HepG2 (cell line): ENCODE measurements at regions not wholly inside any gene's neighbourhood (a gene's known extent, or its start where the extent isn't known, plus 50 kb on each side); places are given as distances from the start of the nearest gene placed in this dataset.

ENCODE experiments used
- ATAC-seq: fragments of 200-7000 bp; cut with Tn5 transposase; 3 replicates; pipeline ENCODE4 v1.9.1; 2020; ENCODE audit warnings: mild to moderate bottlenecking, moderate library complexity
- BruUV-seq: library from RNA; stranded (reverse); fragments of 400-500 nt; replicated peaks from 2 replicates; lab custom pipeline; 2021; lab: Mats Ljungman, UMichigan
- CTCF ChIA-PET: fragments of 300-600 bp; formaldehyde crosslinking; extraction: SDS; loops from one replicate; lab custom pipeline; 2021; ENCODE audit warnings: low total read pairs, inconsistent platforms, low intra/inter-chr PET ratio; lab: Yijun Ruan, JAX
- POLR2A ChIA-PET: fragments of 350-600 bp; sonication (Branson Sonifier 250); formaldehyde crosslinking; loops from one replicate; lab custom pipeline; 2020; ENCODE audit warnings: antibody characterized with exemption, inconsistent platforms; lab: Yijun Ruan, JAX
- DNase-seq: peaks from one replicate; pipeline ENCODE4 v3.0.0-alpha.2; 2015; ENCODE audit warnings: low spot score
- FAIRE-seq: peaks from 3 replicates; lab custom pipeline; 2011; peaks lifted over from hg19 to GRCh38; lab: Jason Lieb, UNC
- H2AFZ ChIP-seq: one replicate; pipeline ENCODE4 v1.6.1; 2011; ENCODE audit warnings: low read length, inconsistent platforms
- H3K27ac ChIP-seq: fragments of 300-600 bp; 3 replicates; pipeline ENCODE4 v1.8.0; 2011; ENCODE audit warnings: mixed run types, mild to moderate bottlenecking, mixed read lengths, low read length, inconsistent platforms; ENCODE audit not compliant: insufficient read depth; ENCODE audit errors: extremely low read length
- H3K27me3 ChIP-seq, 2 experiments: fragments of 200-600 bp in 1 of 2; 2 replicates in 1 of 2; 3 replicates in 1 of 2; pipeline versions ENCODE4 v1.6.0 to v1.8.0; 2011; ENCODE audit warnings: low read length in 2 of 2, mild to moderate bottlenecking in 2 of 2, moderate library complexity in 2 of 2, inconsistent platforms in 1 of 2; ENCODE audit not compliant: insufficient read depth in 2 of 2, control insufficient read depth in 1 of 2
- H3K36me3 ChIP-seq, 2 experiments: fragments of 200-600 bp in 1 of 2; replicated peaks in 1 of 2; 2 replicates in 1 of 2; 3 replicates in 1 of 2; pipeline versions ENCODE4 v1.5.1 to v1.8.0; 2011; ENCODE audit warnings: low read length in 2 of 2, inconsistent platforms in 1 of 2; ENCODE audit not compliant: insufficient read depth in 2 of 2, control insufficient read depth in 1 of 2
- H3K4me1 ChIP-seq: 2 replicates; pipeline ENCODE4 v1.5.1; 2012; ENCODE audit warnings: low read length, inconsistent platforms; ENCODE audit not compliant: insufficient read depth
- H3K4me2 ChIP-seq: 2 replicates; pipeline ENCODE4 v1.6.0; 2011; ENCODE audit warnings: low read depth, low read length, inconsistent platforms
- H3K4me3 ChIP-seq, 3 experiments: fragments of 200-600 bp in 1 of 3; sonication (generic), shearing (Covaris generic) in 1 of 3; replicated peaks in 1 of 3; 2 replicates each; pipeline ENCODE4 v1.5.1; 2011 to 2016; ENCODE audit warnings: low read length in 3 of 3, inconsistent platforms in 2 of 3, low read depth in 2 of 3, mild to moderate bottlenecking in 2 of 3, control low read depth in 1 of 3, mixed read lengths in 1 of 3; ENCODE audit not compliant: insufficient read depth in 1 of 3
- H3K79me2 ChIP-seq: one replicate; pipeline ENCODE4 v1.6.1; 2011; ENCODE audit warnings: low read length, inconsistent platforms; ENCODE audit not compliant: insufficient read depth
- H3K9ac ChIP-seq: 2 replicates; pipeline ENCODE4 v1.6.0; 2011; ENCODE audit warnings: mild to moderate bottlenecking, low read depth, low read length, inconsistent platforms; ENCODE audit not compliant: insufficient read depth
- H3K9me3 ChIP-seq: 2 replicates; pipeline ENCODE4 v1.5.1; 2012; ENCODE audit warnings: mild to moderate bottlenecking, low read length
- H4K20me1 ChIP-seq: 2 replicates; pipeline ENCODE4 v1.6.0; 2011; ENCODE audit warnings: inconsistent platforms, mild to moderate bottlenecking, low read length, moderate library complexity; ENCODE audit not compliant: insufficient read depth
- ARNT ChIP-seq: fragments of 450-650 bp; IDR thresholded peaks from 2 replicates; pipeline ENCODE4 v1.6.1; 2017
- ATF2 ChIP-seq: sonication (generic); formaldehyde crosslinking; IDR thresholded peaks from 2 replicates; pipeline ENCODE4 v1.4.0; 2020; ENCODE audit warnings: missing genetic modification reagents
- BHLHE40 ChIP-seq: IDR thresholded peaks from 2 replicates; pipeline ENCODE4 v1.6.1; 2011; ENCODE audit warnings: low read length, improper control_type of control experiment
- CCAR2 ChIP-seq: fragments of 200-400 bp; formaldehyde crosslinking; optimal IDR thresholded peaks from 2 replicates; pipeline ENCODE3; 2018; ENCODE audit warnings: low read depth, mild to moderate bottlenecking, low read length, moderate library complexity
- DNMT3B ChIP-seq: conservative IDR thresholded peaks from 2 replicates; pipeline ENCODE4 v1.6.1; 2016; ENCODE audit warnings: missing biosample characterization, control low read depth
- JARID2 ChIP-seq: sonication (generic); formaldehyde crosslinking; IDR thresholded peaks from 2 replicates; pipeline ENCODE4 v1.8.1; 2023; ENCODE audit warnings: missing genetic modification reagents, inconsistent platforms; ENCODE audit not compliant: insufficient replicate concordance
- JDP2 ChIP-seq: sonication (generic); formaldehyde crosslinking; IDR thresholded peaks from 2 replicates; pipeline ENCODE4 v1.8.1; 2022; ENCODE audit warnings: missing genetic modification reagents, borderline replicate concordance
- MTF2 ChIP-seq: sonication (generic); formaldehyde crosslinking; IDR thresholded peaks from 2 replicates; pipeline ENCODE4 v1.5.0; 2020; ENCODE audit warnings: missing genetic modification reagents, borderline replicate concordance
- MXD1 ChIP-seq: sonication (generic); formaldehyde crosslinking; IDR thresholded peaks from 2 replicates; pipeline ENCODE4 v1.4.0; 2020; ENCODE audit warnings: mild to moderate bottlenecking, missing genetic modification reagents
- MYPOP ChIP-seq: sonication (generic); formaldehyde crosslinking; IDR thresholded peaks from 2 replicates; pipeline ENCODE4 v1.8.1; 2023; ENCODE audit warnings: mild to moderate bottlenecking, moderate library complexity, missing genetic modification reagents
- NR2C2 ChIP-seq: sonication (generic); formaldehyde crosslinking; IDR thresholded peaks from 2 replicates; pipeline ENCODE4 v1.4.0; 2020; ENCODE audit warnings: missing genetic modification reagents, mild to moderate bottlenecking, moderate library complexity, borderline replicate concordance
- ZBTB1 ChIP-seq: sonication (generic); formaldehyde crosslinking; IDR thresholded peaks from 2 replicates; pipeline ENCODE4 v1.4.0; 2020; ENCODE audit warnings: missing genetic modification reagents, borderline replicate concordance
- ZBTB10 ChIP-seq: sonication (generic); formaldehyde crosslinking; IDR thresholded peaks from 2 replicates; pipeline ENCODE4 v1.4.0; 2020; ENCODE audit warnings: missing genetic modification reagents, borderline replicate concordance
- ZNF30 ChIP-seq: sonication (generic); formaldehyde crosslinking; IDR thresholded peaks from 2 replicates; pipeline ENCODE4 v1.5.0; 2020; ENCODE audit warnings: mild to moderate bottlenecking, missing genetic modification reagents
- ZNF503 ChIP-seq: sonication (generic); formaldehyde crosslinking; IDR thresholded peaks from 2 replicates; pipeline ENCODE4 v1.4.0; 2020; ENCODE audit warnings: missing genetic modification reagents
- ZNF556 ChIP-seq: sonication (generic); formaldehyde crosslinking; IDR thresholded peaks from 2 replicates; pipeline ENCODE4 v1.4.0; 2020; ENCODE audit warnings: mild to moderate bottlenecking, missing genetic modification reagents, borderline replicate concordance
- ZNF672 ChIP-seq: sonication (generic); formaldehyde crosslinking; IDR thresholded peaks from 2 replicates; pipeline ENCODE4 v1.8.1; 2022; ENCODE audit warnings: missing genetic modification reagents
- ZNF841 ChIP-seq: sonication (generic); formaldehyde crosslinking; IDR thresholded peaks from 2 replicates; pipeline ENCODE4 v1.8.1; 2023; ENCODE audit warnings: missing genetic modification reagents, borderline replicate concordance
- ZSCAN21 ChIP-seq: sonication (generic); formaldehyde crosslinking; IDR thresholded peaks from 2 replicates; pipeline ENCODE4 v1.8.0; 2022; ENCODE audit warnings: mild to moderate bottlenecking, missing genetic modification reagents, moderate library complexity, borderline replicate concordance
- WGBS: methylation state at CpG from one replicate; pipeline ENCODE4 v1.1.6; 2017; ENCODE audit warnings: low lambda C conversion rate; 5-methylcytosine and 5-hydroxymethylcytosine counted together
- in situ Hi-C: cut with HindIII; loops from 2 replicates; pipeline ENCODE4 v1.10.0; 2017; ENCODE audit warnings: low pct_unique_long_range_greater_than_20kb; ENCODE audit not compliant: extremely low pct_ligation_motif_present
- intact Hi-C: fragments of 100-400 bp; cut with micrococcal nuclease; formaldehyde crosslinking; loops from one replicate; pipeline ENCODE4 v1.10.0; 2022; ENCODE audit not compliant: unreplicated experiment

GRCh38 chr21:25368531-25368930, 238.8 kb downstream of the MRPL39 start (continued):
- TF ChIP-seq ATF2: no peak
- no peak for TF ChIP-seq MXD1 (CRISPR knock-in tag)
- TF ChIP-seq ARNT: no peak
- TF ChIP-seq DNMT3B (CRISPR knock-in tag): no peak
- no peak for TF ChIP-seq ZNF30 (CRISPR knock-in tag)
- no peak for TF ChIP-seq MTF2 (CRISPR knock-in tag)
- TF ChIP-seq ZNF841 (CRISPR knock-in tag): no peak
- no peak for TF ChIP-seq ZBTB1 (CRISPR knock-in tag)
- no peak for TF ChIP-seq ZBTB10
- no peak for TF ChIP-seq JDP2

GRCh38 chr21:25366116-25366515, 241.2 kb downstream of the MRPL39 start:
- no peak for DNase-seq
- 4% methylated on average over 1 of the region's 1 CpG for WGBS
- H3K36me3 ChIP-seq: no peaks in the 10 kb centered on the region
- no peaks in the 10 kb centered on the region for H3K4me1 ChIP-seq
- no peak overlapping the region for H2AFZ ChIP-seq
- in situ Hi-C loops (no loop called here), intact Hi-C loops (no loop called here)
- H3K27ac ChIP-seq: no peak overlapping the region
- no peak overlapping the region for H3K4me2 ChIP-seq
- peaks cover 46% of the 10 kb centered on the region for H3K9me3 ChIP-seq
- no TSS peak for BruUV-seq
- no peak for ATAC-seq
- H3K79me2 ChIP-seq: no peaks in the 10 kb centered on the region
- H3K4me3 ChIP-seq: no peak overlapping the region
- H3K27me3 ChIP-seq: no peaks in the 10 kb centered on the region
- POLR2A ChIA-PET: no interaction called here
- CTCF ChIA-PET: no interaction called here
- H4K20me1 ChIP-seq: no peaks in the 10 kb centered on the region
- no peak for FAIRE-seq
- H3K9ac ChIP-seq: no peak overlapping the region
- TF ChIP-seq BHLHE40 (no peak), ZSCAN21 (CRISPR knock-in tag) (no peak), CCAR2 (no peak), ZNF672 (CRISPR knock-in tag) (no peak), ZNF503 (CRISPR knock-in tag) (no peak), NR2C2 (no peak), JARID2 (CRISPR knock-in tag) (no peak), ZNF556 (CRISPR knock-in tag) (no peak), MYPOP (CRISPR knock-in tag) (no peak)
